NB4 (cell line): ENCODE measurements at regions not wholly inside any gene's neighbourhood (a gene's known extent, or its start where the extent isn't known, plus 50 kb on each side); places are given as distances from the start of the nearest gene placed in this dataset.

ENCODE experiments used
- DNase-seq: peaks from one replicate; pipeline ENCODE4 v3.0.0; 2010; ENCODE audit warnings: low read depth
- H3K4me3 ChIP-seq: one replicate; pipeline ENCODE4 v1.5.1; 2011; ENCODE audit warnings: mild to moderate bottlenecking, low read depth, low read length, moderate library complexity
- MYC ChIP-seq: IDR thresholded peaks from 2 replicates; pipeline ENCODE4 v1.6.1; 2011; ENCODE audit warnings: low read depth, low read length
- POLR2A ChIP-seq: IDR thresholded peaks from 2 replicates; pipeline ENCODE4 v1.6.1; 2011; ENCODE audit warnings: mild to moderate bottlenecking; ENCODE audit not compliant: insufficient read length; ENCODE audit errors: extremely low read depth
- TF ChIP-seq, protein P1 (sequence below): IDR thresholded peaks from 2 replicates; pipeline ENCODE4 v1.6.1; 2011; ENCODE audit warnings: low read depth, low read length
- TF ChIP-seq, protein P2 (sequence below): IDR thresholded peaks from one replicate; pipeline ENCODE4 v1.5.1; 2012; ENCODE audit warnings: low read depth, low read length

DNA sequence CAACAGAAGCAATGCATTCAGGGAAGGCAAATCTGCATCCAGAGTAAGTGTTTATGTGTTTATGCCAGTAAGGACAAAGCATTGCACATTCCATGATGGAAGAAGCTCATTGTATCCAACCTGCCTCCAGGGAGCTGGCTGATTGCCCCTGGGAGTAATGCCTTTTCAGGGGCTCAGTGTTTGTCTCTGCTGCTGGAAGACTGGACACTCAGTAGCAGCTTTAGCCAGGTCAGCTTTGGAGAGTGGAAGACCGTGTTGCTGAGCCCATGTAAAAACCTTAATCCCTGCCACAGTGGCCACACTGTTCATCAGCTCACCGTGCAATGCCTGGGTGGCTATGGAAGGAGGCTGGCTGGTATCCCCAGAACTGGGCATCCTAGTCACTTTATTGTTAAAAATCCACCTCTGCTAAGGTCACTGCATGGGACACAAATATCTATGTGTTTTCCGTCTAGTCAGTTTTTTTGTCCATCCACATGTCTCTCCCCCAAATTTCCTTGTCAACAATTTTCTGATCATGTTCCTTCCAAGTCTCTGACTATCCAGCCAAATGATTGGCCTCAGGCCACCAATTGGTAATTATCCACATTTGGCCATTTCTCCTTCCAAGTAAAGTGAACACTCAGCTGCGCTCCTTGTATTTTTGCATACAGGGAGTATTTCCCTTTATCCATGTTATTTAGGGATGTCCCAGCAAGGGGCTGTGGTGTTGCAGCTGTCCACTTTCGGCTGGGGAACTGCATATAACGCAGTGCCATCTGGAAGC, 2044.5 kb upstream of the AGA start:
- H3K4me3 ChIP-seq, result no peak overlapping the region
- no peak for DNase-seq
- TF ChIP-seq POLR2A (no peak), MYC (no peak)
- TF ChIP-seq, protein P1, sequence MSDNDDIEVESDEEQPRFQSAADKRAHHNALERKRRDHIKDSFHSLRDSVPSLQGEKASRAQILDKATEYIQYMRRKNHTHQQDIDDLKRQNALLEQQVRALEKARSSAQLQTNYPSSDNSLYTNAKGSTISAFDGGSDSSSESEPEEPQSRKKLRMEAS, result no peak
- TF ChIP-seq, protein P2, sequence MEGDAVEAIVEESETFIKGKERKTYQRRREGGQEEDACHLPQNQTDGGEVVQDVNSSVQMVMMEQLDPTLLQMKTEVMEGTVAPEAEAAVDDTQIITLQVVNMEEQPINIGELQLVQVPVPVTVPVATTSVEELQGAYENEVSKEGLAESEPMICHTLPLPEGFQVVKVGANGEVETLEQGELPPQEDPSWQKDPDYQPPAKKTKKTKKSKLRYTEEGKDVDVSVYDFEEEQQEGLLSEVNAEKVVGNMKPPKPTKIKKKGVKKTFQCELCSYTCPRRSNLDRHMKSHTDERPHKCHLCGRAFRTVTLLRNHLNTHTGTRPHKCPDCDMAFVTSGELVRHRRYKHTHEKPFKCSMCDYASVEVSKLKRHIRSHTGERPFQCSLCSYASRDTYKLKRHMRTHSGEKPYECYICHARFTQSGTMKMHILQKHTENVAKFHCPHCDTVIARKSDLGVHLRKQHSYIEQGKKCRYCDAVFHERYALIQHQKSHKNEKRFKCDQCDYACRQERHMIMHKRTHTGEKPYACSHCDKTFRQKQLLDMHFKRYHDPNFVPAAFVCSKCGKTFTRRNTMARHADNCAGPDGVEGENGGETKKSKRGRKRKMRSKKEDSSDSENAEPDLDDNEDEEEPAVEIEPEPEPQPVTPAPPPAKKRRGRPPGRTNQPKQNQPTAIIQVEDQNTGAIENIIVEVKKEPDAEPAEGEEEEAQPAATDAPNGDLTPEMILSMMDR, result no peak

DNA sequence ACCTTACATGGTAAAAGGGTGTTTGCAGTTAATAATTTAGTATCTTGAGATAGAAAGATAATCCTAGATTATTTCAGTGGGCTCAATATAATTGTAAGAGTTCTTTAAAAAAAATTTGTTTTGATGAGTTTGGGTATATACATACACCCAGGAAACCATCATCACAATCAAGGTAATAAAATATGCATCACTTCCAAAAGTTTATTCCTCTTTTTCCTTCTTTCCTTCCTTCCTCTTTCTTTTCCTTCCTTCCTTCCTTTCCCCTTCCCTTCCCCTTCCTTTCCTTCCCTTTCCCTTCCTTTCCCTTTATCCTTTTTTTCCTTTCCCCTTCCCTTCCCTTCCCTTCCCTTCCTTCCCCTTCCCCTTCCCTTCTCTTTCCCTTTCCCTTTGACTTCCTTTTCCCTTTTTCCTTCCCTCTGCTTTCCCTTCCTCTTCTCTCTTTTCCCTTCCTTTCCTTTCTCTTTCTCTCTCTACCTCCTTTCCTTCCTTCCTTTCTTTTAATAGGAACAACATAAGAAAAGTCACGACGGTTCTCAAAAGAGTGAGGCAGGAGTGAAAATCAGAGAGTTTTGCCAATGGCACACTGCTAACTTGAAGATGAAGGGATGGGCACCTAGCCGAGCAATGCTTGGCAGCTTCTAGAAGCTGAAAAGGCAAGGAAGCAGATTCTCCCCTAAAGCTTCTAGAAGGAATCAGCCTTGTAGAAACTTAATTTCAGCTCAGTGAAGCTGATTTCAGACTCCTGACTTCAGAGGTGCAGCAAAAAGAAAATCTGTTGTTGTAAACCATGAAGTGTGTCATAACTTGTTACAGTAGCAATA, 2050.2 kb upstream of the AGA start:
- no peak overlapping the region for H3K4me3 ChIP-seq
- TF ChIP-seq MYC, result no peak
- TF ChIP-seq, protein P2, result no peak
- TF ChIP-seq, protein P1, result no peak
- no peak for TF ChIP-seq POLR2A
- no peak for DNase-seq

DNA sequence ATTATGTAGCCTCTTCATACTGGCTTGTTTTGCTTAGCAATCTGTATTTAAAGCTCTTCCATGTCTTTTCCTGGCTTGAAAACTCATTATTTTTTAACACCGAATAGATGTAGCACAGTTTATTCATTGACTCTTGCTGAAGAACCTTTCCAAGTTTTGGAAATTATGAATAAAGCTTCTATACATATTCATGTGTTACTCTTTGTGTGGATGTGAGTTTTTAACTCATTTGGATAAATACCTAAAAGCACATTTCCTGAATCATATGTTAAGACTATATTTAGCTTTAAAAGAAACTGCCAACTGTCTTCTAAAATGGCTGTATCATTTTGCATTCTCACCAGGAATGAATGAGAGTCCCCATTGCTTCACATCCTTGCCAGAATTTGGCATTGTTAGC, 2061.7 kb upstream of the AGA start:
- no peak overlapping the region for H3K4me3 ChIP-seq
- DNase-seq, result no peak
- TF ChIP-seq, protein P1, result no peak
- TF ChIP-seq POLR2A (no peak), MYC (no peak)
- TF ChIP-seq, protein P2, result no peak

DNA sequence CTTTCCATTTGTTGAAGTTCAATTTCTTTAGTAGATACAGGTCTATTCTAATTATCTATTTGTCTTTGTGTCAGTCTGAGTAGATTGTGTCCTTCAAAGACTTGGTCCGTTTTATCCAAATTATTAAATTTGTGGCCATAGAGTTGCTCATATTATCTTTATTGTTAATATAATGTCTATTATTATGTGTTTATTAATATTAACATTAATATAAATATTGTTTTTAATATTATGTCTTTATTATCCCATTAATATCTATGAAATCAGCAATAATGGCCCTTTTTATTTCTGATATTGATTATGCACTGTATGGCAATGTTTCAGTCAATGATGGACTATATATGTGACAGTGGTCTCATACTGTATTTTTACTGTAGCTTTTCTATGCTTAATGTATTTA, 2067.3 kb upstream of the AGA start:
- H3K4me3 ChIP-seq, result no peak overlapping the region
- TF ChIP-seq MYC, result no peak
- TF ChIP-seq, protein P2, result no peak
- TF ChIP-seq, protein P1, result no peak
- no peak for TF ChIP-seq POLR2A
- DNase-seq, result no peak

DNA sequence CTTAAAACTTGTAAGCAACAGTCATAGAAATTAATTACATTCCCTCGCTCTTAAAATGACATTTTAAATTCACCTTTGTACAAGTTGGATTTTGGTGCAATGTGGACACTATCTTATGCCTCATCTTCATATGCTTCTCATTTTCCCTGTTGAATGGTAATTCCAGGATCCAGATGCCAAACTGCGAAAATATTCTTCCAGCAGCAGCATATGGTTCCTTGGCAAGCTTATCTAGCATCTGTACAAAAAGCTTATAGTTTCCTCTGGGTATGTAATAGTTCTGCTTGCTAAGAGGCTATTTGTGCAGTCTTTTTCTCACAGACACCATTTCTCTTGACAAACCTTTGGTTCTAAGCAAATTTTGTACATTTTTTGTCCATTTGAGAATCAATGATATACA, 2079.7 kb upstream of the AGA start:
- no peak for DNase-seq
- TF ChIP-seq, protein P2, result no peak
- TF ChIP-seq MYC (no peak), POLR2A (no peak)
- TF ChIP-seq, protein P1, result no peak

More for the DNA sequence above, 2079.7 kb upstream of the AGA start:
- no peak overlapping the region for H3K4me3 ChIP-seq
